ENCODE measurements at regions not wholly inside any gene's neighbourhood (a gene's known extent, or its start where the extent isn't known, plus 50 kb on each side); places are given as distances from the start of the nearest gene placed in this dataset.
A peak's percentile ranks its signal among the peaks of the same experiment; 100 is the strongest.

- DNase-seq (ENCODE audit: low read depth in 1 of 2, low spot score in 2 of 2) (no peak), FAIRE-seq (no peak)
- no peak overlapping the region for H3K27ac ChIP-seq (ENCODE audit: low read depth, low read length)
- 0 out of 2 replicates have a peak overlapping the region, but pooled peaks have one; percentile 23 for H2AFZ ChIP-seq (ENCODE audit: low read length)
- no peak overlapping the region for H2BK12ac ChIP-seq (ENCODE audit: low read depth, low read length)
- H3K9ac ChIP-seq (replicated peaks in 1 of 4; ENCODE audit: extremely low read depth in 1 of 4, low read depth in 3 of 4, low read length in 3 of 4): peak overlapping the region in 1 of 4 experiments; percentile 8; a peak in 1 of 7 replicates
- ChIA-PET POLR2A (ENCODE audit: partially characterized antibody) (no interaction called here), CTCF (ENCODE audit: partially characterized antibody) (interaction anchor here (0.5 to 2.7 kb wide), 5 partner anchors 11 to 726 kb away, joined by 3 to 7 read pairs (median 3); no protein-coding TSS in a partner anchor)
- H3K27me3 ChIP-seq (replicated peaks in 1 of 4; ENCODE audit: control insufficient read depth in 3 of 4, extremely low read depth in 1 of 4, insufficient read depth in 3 of 4, low read length in 3 of 4): no peaks in the 10 kb centered on the region
- H3K79me1 ChIP-seq (ENCODE audit: low read depth, low read length): no peaks in the 10 kb centered on the region
- H2BK120ac ChIP-seq (replicated peaks; ENCODE audit: low read depth, low read length): no peak overlapping the region
- H3K23ac ChIP-seq (ENCODE audit: insufficient read length): no peak overlapping the region
- H3K23me2 ChIP-seq (ENCODE audit: low read depth, low read length): peaks cover 2% of the 10 kb centered on the region; the same call in 1 of the 2 replicates
- no peak overlapping the region for H2AK5ac ChIP-seq (ENCODE audit: low read depth, low read length)
- H2BK5ac ChIP-seq (ENCODE audit: low read depth, low read length): no peak overlapping the region
- H3K4me1 ChIP-seq (replicated peaks in 1 of 4; ENCODE audit: control insufficient read depth in 3 of 4, insufficient read depth in 4 of 4, low read length in 3 of 4): no peaks in the 10 kb centered on the region
- no peak overlapping the region for H2BK20ac ChIP-seq (ENCODE audit: low read length)
- no peaks in the 10 kb centered on the region for H3K79me2 ChIP-seq (ENCODE audit: control insufficient read depth in 1 of 2, insufficient read depth in 2 of 2, low read length in 2 of 2)
- no peaks in the 10 kb centered on the region for H3K36me3 ChIP-seq (ENCODE audit: control insufficient read depth in 2 of 4, insufficient read depth in 4 of 4, low read length in 3 of 4)
- no peak overlapping the region for H3K18ac ChIP-seq (ENCODE audit: extremely low read depth, low read length)
- H4K8ac ChIP-seq (ENCODE audit: extremely low read depth, insufficient read depth, low read length): no peak overlapping the region
- H4K91ac ChIP-seq (replicated peaks; ENCODE audit: insufficient read length, low read length): no peak overlapping the region
- no peak overlapping the region for H3K14ac ChIP-seq (ENCODE audit: insufficient read length)
- H3K4me3 ChIP-seq (ENCODE audit: extremely low read depth in 1 of 4, insufficient read depth in 2 of 4, low read depth in 3 of 4, low read length in 4 of 4): no peak overlapping the region
- H4K20me1 ChIP-seq (replicated peaks in 1 of 2; ENCODE audit: control insufficient read depth in 1 of 2, insufficient read depth in 2 of 2, low read length in 2 of 2): no peaks in the 10 kb centered on the region
- TF ChIP-seq KDM5A (IDR thresholded peaks at IDR 0.05; ENCODE audit: low read length) (no peak), SAP30 (IDR thresholded peaks at IDR 0.05; ENCODE audit: insufficient read depth, insufficient replicate concordance, low read length) (no peak)
- H3K9me3 ChIP-seq (ENCODE audit: insufficient read depth in 2 of 2, low read depth in 1 of 2, low read length in 1 of 2): no peaks in the 10 kb centered on the region
- no peak overlapping the region for H3K56ac ChIP-seq (replicated peaks; ENCODE audit: insufficient read length, low read depth, low read length)
- no peak overlapping the region for H3K4me2 ChIP-seq (ENCODE audit: insufficient read depth in 1 of 2, low read depth in 2 of 2, low read length in 2 of 2)
- H4K5ac ChIP-seq (ENCODE audit: insufficient read length, low read depth, low read length): no peak overlapping the region
- no peak overlapping the region for H3K4ac ChIP-seq (replicated peaks; ENCODE audit: insufficient read length, low read depth, low read length)
- no peak overlapping the region for H2BK15ac ChIP-seq (ENCODE audit: low read length)
These were observed 295.9 kb upstream of the CRIM1 start for GRCh38 chr2:36059691-36060090.

All from H1 (cell line).